Activated T-cell treated with anti-CD3 and anti-CD28 coated beads for 48 hours (primary cell): ENCODE measurements at regions not wholly inside any gene's neighbourhood (a gene's known extent, or its start where the extent isn't known, plus 50 kb on each side); places are given as distances from the start of the nearest gene placed in this dataset.

Source experiments
- DNase-seq: peaks from one replicate; pipeline ENCODE4 v3.0.0-alpha.2; 2020; ENCODE audit warnings: low read depth

- no peak for DNase-seq
Measured at GRCh38 chr1:209064850-209065706, 518.4 kb upstream of the CAMK1G start.

- DNase-seq: no peak
Measured at GRCh38 chr1:209072481-209072880, 511.0 kb upstream of the CAMK1G start.

- DNase-seq: no peak
Measured at GRCh38 chr1:209073879-209074278, 509.6 kb upstream of the CAMK1G start.

GRCh38 chr1:209074575-209075250, 508.8 kb upstream of the CAMK1G start:
- DNase-seq: no peak

GRCh38 chr1:209076688-209077087, 506.8 kb upstream of the CAMK1G start:
- DNase-seq: no peak

GRCh38 chr1:209080170-209080781, 503.2 kb upstream of the CAMK1G start:
- no peak for DNase-seq

GRCh38 chr1:209086486-209087192, 496.9 kb upstream of the CAMK1G start:
- DNase-seq: no peak

GRCh38 chr1:209094384-209094783, 489.1 kb upstream of the CAMK1G start:
- no peak for DNase-seq

GRCh38 chr1:209095627-209096595, 487.6 kb upstream of the CAMK1G start:
- no peak for DNase-seq

GRCh38 chr1:209100460-209100859, 483.1 kb upstream of the CAMK1G start:
- no peak for DNase-seq

- no peak for DNase-seq
Measured at GRCh38 chr1:209101106-209101505, 482.4 kb upstream of the CAMK1G start.

GRCh38 chr1:209102120-209102519, 481.4 kb upstream of the CAMK1G start:
- DNase-seq: no peak

- no peak for DNase-seq
Measured at GRCh38 chr1:209102531-209102930, 481.0 kb upstream of the CAMK1G start.

GRCh38 chr1:209103092-209103491, 480.4 kb upstream of the CAMK1G start:
- no peak for DNase-seq

GRCh38 chr1:209104646-209105045, 478.9 kb upstream of the CAMK1G start:
- DNase-seq: no peak

- DNase-seq: no peak
Measured at GRCh38 chr1:209105701-209106100, 477.8 kb upstream of the CAMK1G start.

GRCh38 chr1:209106237-209106741, 477.2 kb upstream of the CAMK1G start:
- DNase-seq: no peak

GRCh38 chr1:209106861-209107260, 476.7 kb upstream of the CAMK1G start:
- no peak for DNase-seq

- no peak for DNase-seq
Measured at GRCh38 chr1:209107535-209107934, 476.0 kb upstream of the CAMK1G start.

GRCh38 chr1:209109001-209109785, 474.3 kb upstream of the CAMK1G start:
- no peak for DNase-seq
